T-helper 2 cell treated with Interferon-gamma antibody and Interleukin-4, amounts not matched to agents 100 ng/mL and 5 ng/mL, for 36 hours (primary cell): ENCODE measurements at regions not wholly inside any gene's neighbourhood (a gene's known extent, or its start where the extent isn't known, plus 50 kb on each side); places are given as distances from the start of the nearest gene placed in this dataset.
"Not testable (repeated sequence)": the region's sequence is repeated elsewhere in the genome, so short reads cannot be mapped to it uniquely, and the experiment has no call there.

Source experiments
- intact Hi-C: fragments of 100-400 bp; cut with micrococcal nuclease; formaldehyde crosslinking; loops from one replicate; pipeline ENCODE4 v1.15.1; 2023

GRCh38 chr10:109809954-109810353 is 113.4 kb downstream of the XPNPEP1 start:
- intact Hi-C loops: not testable (repeated sequence)

DNA sequence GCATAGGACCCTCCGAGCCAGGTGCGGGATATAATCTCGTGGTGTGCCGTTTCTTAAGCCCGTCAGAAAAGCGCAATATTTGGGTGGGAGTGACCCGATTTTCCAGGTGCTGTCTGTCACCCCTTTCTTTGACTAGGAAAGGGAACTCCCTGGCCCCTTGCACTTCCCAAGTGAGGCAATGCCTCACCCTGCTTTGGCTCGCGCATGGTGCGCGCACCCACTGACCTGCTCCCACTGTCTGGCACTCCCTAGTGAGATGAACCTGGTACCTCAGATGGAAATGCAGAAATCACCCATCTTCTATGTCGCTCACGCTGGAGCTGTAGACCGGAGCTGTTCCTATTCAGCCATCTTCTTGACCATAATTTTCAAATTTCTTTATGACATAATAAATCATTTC is 122.1 kb downstream of the XPNPEP1 start:
- intact Hi-C loops: not testable (repeated sequence)

- intact Hi-C loops: no loop called here
Observed at GRCh38 chr10:109790647-109791046, 132.7 kb downstream of the XPNPEP1 start.

- intact Hi-C loops: no loop called here
Observed at GRCh38 chr10:109784236-109784635, 139.1 kb downstream of the XPNPEP1 start.

- intact Hi-C loops: no loop called here
Observed at GRCh38 chr10:109783286-109783685, 140.0 kb downstream of the XPNPEP1 start.

DNA sequence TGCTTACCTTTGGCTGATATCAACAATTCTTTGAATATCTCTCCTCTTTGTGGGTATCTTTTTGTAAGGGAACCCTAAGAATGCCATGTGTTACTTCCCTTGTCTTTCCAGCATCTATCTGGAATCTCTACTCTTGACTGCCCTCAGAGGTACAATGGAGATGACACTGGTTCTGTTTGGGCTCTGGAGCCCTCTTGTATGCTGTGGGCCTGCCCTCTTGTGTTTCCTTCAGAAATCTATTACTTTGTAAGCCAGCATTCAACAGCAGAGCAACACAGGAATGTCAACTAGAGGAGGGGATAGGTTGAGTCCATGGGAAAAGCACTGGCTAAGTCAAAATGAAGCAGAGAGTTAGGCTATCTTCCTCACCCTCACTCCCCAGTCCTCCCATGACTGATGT is 142.3 kb downstream of the XPNPEP1 start:
- intact Hi-C loops: no loop called here

- intact Hi-C loops: no loop called here
Observed at GRCh38 chr10:109778993-109779392, 144.3 kb downstream of the XPNPEP1 start.

DNA sequence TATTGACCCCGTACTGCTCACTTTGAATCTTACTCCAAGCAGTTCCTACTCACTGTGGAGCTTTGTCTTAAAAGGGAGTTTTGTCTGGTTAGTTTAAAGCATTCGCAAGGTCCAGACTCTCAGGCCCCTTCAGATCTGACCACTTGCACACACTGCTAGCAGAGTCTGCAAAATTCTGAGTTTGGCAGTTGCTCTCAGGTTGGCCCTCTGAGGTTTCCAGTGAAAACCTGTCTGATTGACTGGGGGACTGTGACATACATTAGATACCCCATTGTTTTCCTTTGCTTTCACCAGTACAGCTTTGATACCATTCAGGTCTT is 149.2 kb downstream of the XPNPEP1 start:
- intact Hi-C loops: no loop called here

DNA sequence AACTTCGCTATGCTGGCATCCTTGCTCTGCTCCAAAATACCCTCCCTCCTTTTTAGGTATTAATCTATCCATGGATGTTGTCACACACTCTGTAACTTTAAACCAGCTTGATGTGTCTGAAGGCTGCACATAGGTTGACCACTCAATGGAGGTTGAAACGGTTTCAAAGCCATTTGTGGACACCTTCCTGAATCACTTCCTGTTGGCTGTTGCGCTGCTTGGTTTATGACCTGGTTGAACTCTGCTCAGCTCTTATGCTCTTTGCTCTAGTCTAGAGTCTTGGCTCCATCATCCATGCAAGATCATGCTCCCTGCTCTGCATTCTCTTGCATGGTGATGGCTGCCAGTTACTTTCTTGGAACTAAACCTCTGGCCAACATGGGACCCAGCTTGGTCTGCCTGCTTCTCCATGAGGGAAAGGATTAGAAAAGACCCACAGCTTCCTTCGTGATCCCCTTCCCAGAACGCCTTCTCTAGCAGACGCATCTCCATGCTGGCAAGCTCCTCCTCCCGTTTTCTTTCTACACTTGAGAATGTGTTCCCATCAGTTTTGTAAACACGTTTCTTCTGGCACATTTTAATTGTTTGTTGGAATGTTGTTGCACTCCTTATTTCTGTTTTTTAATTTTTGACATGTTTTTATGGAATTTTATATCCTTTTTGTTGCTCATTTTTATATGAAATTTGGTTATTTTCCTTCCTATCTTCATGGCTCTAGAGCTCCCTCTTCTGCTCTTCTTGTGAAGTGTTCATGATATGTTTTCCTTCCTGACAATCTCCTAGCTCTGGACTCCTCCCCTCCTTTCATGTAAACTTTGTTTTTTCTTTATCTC is 149.8 kb downstream of the XPNPEP1 start:
- intact Hi-C loops: no loop called here

GRCh38 chr10:109770663-109771062 is 152.6 kb downstream of the XPNPEP1 start:
- intact Hi-C loops: no loop called here

- intact Hi-C loops: no loop called here
Observed at GRCh38 chr10:109769966-109770365, 153.3 kb downstream of the XPNPEP1 start.

- intact Hi-C loops: no loop called here
Observed at GRCh38 chr10:109765838-109766237, 157.5 kb downstream of the XPNPEP1 start.

- intact Hi-C loops: no loop called here
Observed at GRCh38 chr10:109762555-109762954, 160.8 kb downstream of the XPNPEP1 start.

DNA sequence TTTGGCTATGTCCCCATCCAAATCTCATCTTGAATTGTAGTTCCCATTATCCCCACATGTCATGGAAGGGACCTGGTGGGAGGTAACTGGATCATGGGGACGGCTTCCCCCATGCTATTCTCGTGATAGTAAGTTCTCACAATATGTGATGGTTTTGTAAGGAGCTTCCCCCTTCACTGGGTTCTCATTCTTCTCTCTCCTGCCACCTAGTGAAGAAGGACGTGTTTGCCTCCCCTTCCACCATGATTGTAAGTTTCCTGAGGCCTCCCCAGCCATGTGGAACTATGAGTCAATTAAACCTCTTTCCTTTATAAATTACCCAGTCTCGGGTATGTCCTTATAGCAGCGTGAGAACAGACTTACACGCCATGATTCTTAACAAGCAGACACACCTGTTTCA is 165.6 kb downstream of the XPNPEP1 start:
- intact Hi-C loops: not testable (repeated sequence)

GRCh38 chr10:109746861-109747260 is 176.4 kb downstream of the XPNPEP1 start:
- intact Hi-C loops: no loop called here

DNA sequence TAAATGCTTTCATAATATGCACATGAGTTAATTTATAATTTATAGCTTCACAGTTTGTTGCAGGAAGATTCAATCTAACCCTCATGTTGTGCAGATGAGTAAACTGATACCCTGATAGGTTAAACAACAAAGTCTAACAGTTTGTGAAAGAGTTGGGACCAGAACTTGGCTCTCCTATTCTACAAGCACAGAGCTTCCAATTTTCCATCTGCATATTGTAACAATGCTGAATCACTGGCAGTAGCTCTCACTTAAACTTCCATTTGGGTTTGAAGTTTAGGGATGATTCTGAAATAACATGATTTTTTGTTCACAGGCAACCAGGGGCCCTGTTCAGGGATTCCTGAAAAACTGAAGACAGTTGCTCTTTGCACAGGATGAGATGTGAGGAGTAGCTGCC is 179.3 kb downstream of the XPNPEP1 start:
- intact Hi-C loops: no loop called here

DNA sequence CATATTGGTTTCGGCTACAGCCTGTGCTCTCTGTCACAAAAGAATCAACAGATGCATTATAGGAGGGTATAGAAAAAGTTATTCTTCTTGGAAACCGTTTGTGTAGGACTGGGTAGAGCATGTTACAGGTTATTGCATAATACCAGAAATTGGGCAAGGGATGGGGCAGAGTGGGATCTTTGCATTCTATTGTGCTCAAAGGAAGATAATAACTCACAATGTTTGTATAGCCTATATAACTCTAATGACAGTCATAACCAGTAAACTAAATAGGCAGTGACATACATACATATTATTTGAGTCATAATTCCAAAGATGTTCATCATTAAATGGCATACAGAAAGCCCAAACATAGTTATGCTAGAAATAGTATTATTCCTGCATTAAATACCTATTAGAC is 179.7 kb downstream of the XPNPEP1 start:
- intact Hi-C loops: no loop called here

DNA sequence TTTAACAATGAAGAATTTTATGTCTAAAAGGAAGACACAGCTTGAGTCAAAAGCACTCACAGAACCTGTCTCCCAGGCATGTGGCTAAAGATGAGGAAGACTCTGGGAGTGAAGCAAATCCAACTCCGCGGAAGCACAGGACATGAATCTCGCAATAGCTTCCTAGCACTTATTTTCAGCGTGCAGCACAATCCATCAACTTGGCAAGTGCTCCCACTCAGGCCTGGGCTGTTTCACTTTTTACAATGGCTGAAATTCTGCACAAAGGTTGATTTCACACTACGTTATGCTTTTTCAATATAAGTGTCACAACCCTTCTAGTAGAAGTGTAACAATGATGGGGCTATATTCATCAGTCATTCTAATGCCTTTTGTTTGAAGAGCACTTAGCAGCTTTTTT is 180.2 kb downstream of the XPNPEP1 start:
- intact Hi-C loops: no loop called here

DNA sequence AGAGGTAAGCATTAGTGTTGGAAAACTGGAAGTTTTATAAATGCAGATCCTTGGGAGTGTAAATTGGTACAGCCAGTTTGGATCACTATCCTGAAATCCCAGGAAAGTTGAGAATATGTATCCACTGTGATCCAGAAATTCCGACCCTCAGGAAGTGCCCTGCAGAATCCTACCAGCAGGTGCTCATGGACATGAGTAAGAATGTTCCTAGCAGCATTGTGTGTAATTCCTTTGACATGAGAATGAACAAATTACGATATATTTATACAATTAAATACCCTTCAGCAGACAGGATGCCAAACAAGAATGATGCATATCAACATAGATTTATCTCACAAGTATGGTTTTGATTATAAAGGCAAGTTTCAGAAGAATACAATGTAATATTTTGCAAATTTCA is 181.6 kb downstream of the XPNPEP1 start:
- intact Hi-C loops: no loop called here

GRCh38 chr10:109740436-109740835 is 182.9 kb downstream of the XPNPEP1 start:
- intact Hi-C loops: no loop called here

DNA sequence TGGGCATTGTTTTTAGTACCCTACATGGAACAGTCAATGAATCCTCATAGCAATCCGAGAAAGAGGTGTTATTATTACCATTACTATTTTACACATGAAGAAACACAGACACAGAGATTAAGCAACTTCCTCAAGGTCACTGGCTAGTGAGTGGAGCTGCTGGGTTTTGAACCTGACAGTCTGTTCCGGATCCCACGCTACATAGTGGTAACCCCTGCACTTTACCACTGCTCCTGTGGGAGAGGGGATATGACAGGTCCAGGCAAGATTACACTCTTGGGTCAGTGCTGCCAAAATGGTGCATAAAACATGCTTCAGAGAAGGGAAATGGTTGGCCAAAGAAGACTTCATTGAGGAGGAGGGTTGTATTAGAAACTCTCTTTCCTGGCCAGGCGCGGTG is 185.7 kb downstream of the XPNPEP1 start:
- intact Hi-C loops: no loop called here

- intact Hi-C loops: no loop called here
Observed at GRCh38 chr10:109737009-109737408, 186.3 kb downstream of the XPNPEP1 start.

- intact Hi-C loops: no loop called here
Observed at GRCh38 chr10:109735776-109736175, 187.5 kb downstream of the XPNPEP1 start.
